ENCODE measurements at regions not wholly inside any gene's neighbourhood (a gene's known extent, or its start where the extent isn't known, plus 50 kb on each side); places are given as distances from the start of the nearest gene placed in this dataset.

DNA sequence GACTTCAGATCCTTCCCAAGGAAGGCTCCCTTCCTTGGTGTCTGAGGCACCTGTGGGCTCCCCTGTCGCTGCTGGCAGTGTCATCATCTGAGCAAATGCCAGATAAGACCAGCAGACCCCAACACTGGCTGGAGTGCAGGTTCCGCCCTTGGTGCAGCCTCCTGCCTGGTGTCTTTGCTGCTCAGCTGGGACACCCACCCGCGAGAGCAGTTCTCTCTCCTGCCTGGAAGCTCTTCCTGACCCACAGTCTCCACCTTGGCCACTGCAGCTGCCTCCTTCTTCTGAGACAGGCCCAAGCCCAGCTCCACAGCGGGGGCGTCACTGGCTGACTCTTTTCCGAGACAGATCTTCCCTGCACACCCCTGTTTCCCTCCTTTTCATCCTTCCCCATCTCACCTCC, 395.7 kb upstream of the MAP3K7 start:
- DNase-seq: no peak

DNA sequence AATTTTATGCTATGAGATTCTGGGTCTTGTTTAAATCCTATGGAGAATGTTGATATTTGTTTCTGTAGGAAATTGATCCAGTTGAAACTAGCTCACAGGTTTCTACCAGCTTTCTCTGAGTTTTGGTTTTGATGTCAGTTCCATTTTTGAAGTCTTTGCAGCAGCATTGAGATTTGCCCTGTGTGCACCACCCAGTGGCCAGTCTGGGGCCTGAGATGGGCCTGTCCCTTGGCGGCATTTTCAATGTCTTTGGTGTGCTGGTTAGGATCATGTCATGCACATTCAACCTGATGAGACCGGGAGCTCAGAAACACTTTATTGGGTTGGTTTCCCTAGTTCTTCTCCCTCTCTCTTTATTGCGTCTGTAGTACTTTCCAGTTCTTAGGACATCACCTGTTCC, 395.2 kb upstream of the MAP3K7 start:
- no peak for DNase-seq

GRCh38 chr6:90978046-90978445, 391.2 kb upstream of the MAP3K7 start:
- DNase-seq: no peak

GRCh38 chr6:90977513-90977912, 390.6 kb upstream of the MAP3K7 start:
- DNase-seq: no peak

- no peak for DNase-seq
These were observed 389.5 kb upstream of the MAP3K7 start for GRCh38 chr6:90976341-90976740.

GRCh38 chr6:90975741-90976140, 388.9 kb upstream of the MAP3K7 start:
- DNase-seq: no peak

DNA sequence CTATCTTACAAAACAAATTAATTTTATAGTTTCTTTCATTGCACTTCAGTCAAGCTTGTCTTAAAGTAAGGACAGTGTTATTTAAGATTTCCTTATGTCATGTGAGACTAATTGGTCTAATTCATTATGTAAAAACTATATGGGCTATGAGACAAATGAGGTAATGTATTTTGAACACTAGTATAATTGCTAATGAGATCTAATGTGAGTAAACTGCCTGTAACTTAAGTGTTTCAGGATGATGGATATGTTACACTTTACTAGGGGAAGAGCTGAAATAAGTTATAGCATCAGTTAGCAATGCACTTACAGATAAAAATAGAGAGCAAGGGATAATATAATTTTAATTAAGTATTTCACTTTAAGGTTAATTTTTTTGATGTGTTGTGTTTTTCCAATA, 386.3 kb upstream of the MAP3K7 start:
- DNase-seq: no peak

DNA sequence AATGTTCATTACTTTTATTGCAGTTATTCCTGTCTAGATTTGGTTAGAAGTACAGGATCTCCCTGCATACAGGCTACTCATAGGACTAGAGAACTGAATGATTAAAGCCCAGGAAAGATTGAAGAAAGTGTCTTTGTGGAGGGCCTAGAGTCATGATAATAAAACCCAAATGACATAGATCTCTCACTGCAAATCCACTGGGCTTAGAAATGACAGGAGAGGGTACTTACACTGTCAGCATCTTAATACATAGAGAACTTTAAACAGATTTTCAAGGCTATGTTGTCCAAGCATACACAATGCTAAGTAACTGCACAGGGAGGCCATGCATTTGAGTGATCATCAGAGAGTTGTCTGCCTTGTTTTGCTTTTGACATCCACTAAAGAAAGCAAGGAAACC, 383.8 kb upstream of the MAP3K7 start:
- no peak for DNase-seq

DNA sequence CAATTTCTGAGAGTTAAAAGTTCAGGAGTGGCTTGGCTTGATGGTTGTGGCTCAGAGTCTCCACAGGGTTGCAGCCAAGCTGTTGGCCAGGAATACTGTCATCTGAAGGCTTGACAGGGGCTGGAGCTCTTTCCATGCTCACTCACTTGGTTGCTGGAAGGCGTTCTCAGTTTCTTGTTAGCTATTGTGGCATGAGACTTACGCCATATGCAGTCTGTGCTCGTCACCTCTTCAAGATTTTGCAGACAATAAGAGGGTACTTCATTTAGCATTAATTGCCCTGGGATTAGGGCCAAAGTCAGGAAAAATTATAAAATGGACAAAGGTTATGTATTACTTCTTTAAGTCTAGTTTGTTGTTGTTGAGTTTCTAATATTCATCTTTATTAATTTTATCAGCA, 380.6 kb upstream of the MAP3K7 start:
- no peak for DNase-seq

DNA sequence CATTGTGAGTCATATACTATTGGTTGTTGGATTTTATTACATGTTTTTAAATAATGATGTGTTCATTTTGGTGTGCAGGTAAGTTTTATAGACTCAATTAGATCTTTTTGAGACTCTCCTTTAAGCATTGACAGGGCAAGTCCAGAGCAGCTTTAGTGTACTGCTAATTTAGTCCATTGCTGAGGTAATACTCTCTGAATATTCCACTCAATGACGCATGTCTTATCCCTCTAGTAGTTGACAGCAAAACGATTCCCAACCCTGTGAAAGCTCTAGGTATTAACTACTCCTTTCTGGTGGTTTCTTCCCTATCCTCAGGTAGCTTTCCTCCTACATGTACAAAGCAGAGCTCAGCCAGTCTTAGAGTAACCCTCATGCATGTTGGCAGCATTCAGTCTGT, 373.5 kb upstream of the MAP3K7 start:
- no peak for DNase-seq

- no peak for DNase-seq
These were observed 368.4 kb upstream of the MAP3K7 start for GRCh38 chr6:90955246-90955645.

DNA sequence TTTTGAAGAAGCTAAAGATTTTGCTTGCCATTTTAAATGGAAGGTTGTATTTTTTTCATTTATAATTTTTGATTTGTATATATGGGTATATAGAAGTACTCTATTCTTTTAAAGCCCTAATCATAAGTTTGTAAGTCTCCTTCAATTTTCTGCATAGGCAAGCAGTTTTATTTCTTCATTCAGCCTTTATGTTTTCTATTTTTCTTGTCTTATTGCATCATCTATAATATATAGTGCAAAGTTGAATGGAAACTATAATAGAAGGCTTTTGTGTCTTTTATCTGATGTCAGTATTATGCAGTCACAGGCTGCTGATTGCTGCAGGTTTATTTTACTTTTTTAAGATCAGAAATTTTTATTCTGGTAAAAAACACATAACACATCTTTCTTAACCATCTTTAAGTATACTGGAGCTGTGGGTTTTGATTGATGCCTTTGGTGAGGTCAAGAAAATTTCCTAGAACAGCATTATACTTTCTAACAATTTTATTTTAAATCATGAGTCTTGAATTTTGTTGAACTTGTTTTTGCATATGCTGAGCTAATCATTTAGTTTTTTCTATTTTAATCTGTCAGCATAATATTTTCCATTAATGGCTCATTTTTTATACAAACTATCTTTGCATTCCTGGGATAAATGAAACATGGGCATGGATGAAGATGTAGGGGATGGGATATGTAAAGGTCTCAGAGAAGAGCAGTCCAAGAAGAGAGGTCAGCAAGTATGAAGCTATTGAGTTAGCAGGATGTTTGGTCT, 366.7 kb upstream of the MAP3K7 start:
- no peak for DNase-seq

GRCh38 chr6:90952176-90952575, 365.3 kb upstream of the MAP3K7 start:
- no peak for DNase-seq

GRCh38 chr6:90948540-90948939, 361.7 kb upstream of the MAP3K7 start:
- no peak for DNase-seq

GRCh38 chr6:90947184-90948064, 360.6 kb upstream of the MAP3K7 start:
- DNase-seq: no peak

DNA sequence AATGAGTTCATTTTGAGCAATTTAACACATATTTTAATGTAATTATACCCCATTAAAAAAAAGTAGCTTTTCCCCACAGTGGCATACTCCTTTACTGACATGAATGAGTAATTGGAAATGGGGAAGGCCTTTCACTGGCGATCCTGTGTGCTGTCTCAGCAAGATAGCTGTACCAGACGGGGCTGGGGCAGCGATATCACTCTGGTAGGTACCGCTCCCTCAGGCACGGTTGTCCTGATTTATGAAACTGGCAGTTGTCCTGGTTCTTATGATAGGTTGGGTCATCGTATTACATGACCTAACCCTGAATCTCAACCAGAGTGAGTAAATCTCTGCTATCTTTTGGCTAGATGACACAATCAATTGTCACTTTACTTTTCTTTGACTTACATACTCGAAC, 355.0 kb upstream of the MAP3K7 start:
- DNase-seq: no peak

DNA sequence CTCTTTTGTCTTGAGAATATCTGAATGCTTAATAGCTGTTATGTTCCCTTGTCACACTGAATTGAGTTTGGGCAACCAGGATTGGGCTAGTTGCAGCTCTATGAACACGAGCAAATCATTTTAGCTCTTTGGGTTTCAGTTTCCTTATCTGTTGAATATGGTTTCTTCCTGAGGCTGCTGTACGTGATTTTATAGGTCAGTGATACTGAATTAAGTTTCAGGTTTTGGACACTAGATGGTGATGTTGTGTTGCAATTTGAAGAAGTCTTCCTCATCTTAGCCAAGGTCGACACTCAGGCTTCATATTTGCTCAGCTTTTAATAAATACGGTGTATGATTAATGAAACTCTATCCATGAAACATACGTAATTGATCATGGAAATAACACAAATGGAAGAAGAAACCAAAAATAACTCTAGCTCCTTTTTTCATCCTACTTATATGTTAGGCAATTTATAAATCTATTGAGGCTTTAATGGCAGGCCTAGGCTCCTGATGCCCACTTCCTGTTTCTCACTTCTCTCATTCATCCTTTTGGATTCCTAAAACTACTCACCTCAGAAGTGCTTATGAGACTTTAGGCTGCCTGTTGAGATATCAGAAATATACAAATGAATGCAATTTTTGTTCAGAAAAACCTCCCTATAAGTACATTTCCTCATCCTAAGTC, 354.1 kb upstream of the MAP3K7 start:
- peak; percentile 13 for DNase-seq

GRCh38 chr6:90939906-90940305, 353.0 kb upstream of the MAP3K7 start:
- DNase-seq: no peak

DNA sequence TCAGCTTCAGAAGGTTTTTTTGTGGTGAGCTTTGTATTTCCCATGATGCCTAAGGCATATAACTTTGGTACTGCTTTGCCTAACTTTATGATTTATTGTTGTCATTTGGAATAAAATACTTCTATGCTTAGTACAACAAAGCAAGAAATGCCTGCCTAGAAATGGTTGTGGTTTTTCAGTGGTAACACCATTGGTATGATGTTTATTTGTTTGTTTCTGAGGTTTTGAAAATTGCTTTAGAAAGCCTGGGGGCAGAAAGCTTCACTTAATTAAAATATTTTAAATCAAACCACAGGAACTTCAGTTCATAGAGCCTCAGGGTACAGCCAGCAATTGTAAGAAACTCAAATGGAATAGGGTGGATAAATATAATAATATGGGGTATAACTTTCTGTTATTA, 351.2 kb upstream of the MAP3K7 start:
- no peak for DNase-seq

DNA sequence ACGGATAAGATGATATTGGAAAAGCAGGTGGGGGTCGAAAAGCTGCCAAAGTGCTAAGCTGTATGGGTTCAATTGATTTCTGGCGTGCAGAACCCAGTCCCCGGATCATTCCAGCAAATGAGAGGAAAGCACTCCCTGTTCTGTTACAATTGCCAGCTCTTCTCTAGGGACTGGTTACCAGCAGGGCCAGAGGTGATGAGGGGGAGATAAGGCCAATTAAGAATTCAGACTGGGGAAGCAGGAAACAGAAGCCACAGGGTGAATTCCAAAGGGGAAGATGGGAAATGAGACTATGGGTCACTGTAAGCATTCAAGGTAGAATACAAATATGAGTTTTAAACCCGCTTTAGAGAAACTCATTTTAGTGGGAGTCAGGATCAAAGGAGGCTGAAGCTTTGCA, 349.4 kb upstream of the MAP3K7 start:
- DNase-seq: no peak

- DNase-seq: no peak
These were observed 348.1 kb upstream of the MAP3K7 start for GRCh38 chr6:90934966-90935365.

- DNase-seq: no peak
These were observed 347.2 kb upstream of the MAP3K7 start for GRCh38 chr6:90934081-90934480.

- DNase-seq: no peak
These were observed 345.5 kb upstream of the MAP3K7 start for GRCh38 chr6:90932351-90932750.

DNA sequence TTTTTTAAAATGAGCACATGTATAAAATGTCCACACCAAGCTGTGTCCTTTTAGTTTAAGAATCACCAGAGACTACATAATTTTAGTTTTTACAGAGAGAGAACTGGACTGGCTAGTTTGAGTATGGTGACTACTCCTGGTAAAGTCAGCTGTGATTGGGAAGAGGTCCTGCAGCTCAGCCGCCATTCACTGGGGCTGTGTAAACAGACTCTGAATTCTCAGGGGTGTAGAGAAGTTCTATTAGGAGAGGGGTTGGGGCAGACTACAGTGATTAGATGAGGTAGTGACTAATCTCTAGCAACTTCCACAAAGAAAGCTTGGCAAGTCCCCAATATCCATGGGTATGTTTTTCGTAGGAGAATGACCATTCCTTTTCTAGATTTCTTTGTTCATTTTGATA, 341.2 kb upstream of the MAP3K7 start:
- no peak for DNase-seq
